MM.1S (cell line): ENCODE measurements at regions not wholly inside any gene's neighbourhood (a gene's known extent, or its start where the extent isn't known, plus 50 kb on each side); places are given as distances from the start of the nearest gene placed in this dataset.

Experiments used
- DNase-seq: peaks from one replicate; pipeline ENCODE4 v3.0.0-alpha.2; 2015
- H2AFZ ChIP-seq: fragments of 300-600 bp; sonication (generic); 2 replicates; pipeline ENCODE4 v1.6.0; 2016; ENCODE audit warnings: antibody characterized with exemption, low read length
- H3F3A ChIP-seq: fragments of 300-600 bp; sonication (generic); 2 replicates; pipeline ENCODE4 v1.6.1; 2016; ENCODE audit warnings: mild to moderate bottlenecking, antibody characterized with exemption, low read length, moderate library complexity, mixed read lengths; ENCODE audit not compliant: insufficient read depth
- H3K27ac ChIP-seq: fragments of 300-600 bp; sonication (generic); 2 replicates; pipeline ENCODE4 v1.5.1; 2016; ENCODE audit warnings: mild to moderate bottlenecking, low read length
- H3K27me3 ChIP-seq: fragments of 300-600 bp; sonication (generic); replicated peaks from 2 replicates; pipeline ENCODE4 v1.6.0; 2016; ENCODE audit warnings: low read length; ENCODE audit not compliant: insufficient read depth
- H3K36me3 ChIP-seq: fragments of 300-600 bp; sonication (generic); replicated peaks from 2 replicates; pipeline ENCODE4 v1.6.1; 2016; ENCODE audit warnings: mild to moderate bottlenecking, low read length, mixed read lengths; ENCODE audit not compliant: insufficient read depth
- H3K4me1 ChIP-seq: fragments of 300-600 bp; sonication (generic); 2 replicates; pipeline ENCODE4 v1.6.1; 2016; ENCODE audit warnings: low read length, mixed read lengths
- H3K4me2 ChIP-seq: fragments of 300-600 bp; sonication (generic); 2 replicates; pipeline ENCODE4 v1.6.0; 2016; ENCODE audit warnings: low read depth, low read length
- H3K4me3 ChIP-seq: fragments of 300-600 bp; sonication (generic); 2 replicates; pipeline ENCODE4 v1.5.1; 2016; ENCODE audit warnings: low read length, mixed read lengths
- H3K79me2 ChIP-seq: fragments of 300-600 bp; sonication (generic); 2 replicates; pipeline ENCODE4 v1.6.1; 2016; ENCODE audit warnings: mixed run types, low read length, mixed read lengths
- H3K9ac ChIP-seq: fragments of 300-600 bp; sonication (generic); 2 replicates; pipeline ENCODE4 v1.6.1; 2016; ENCODE audit warnings: low read length, mixed read lengths
- H3K9me2 ChIP-seq: fragments of 300-600 bp; sonication (generic); replicated peaks from 2 replicates; pipeline ENCODE4 v1.6.1; 2016; ENCODE audit warnings: mild to moderate bottlenecking, low read length, mixed read lengths; ENCODE audit not compliant: insufficient read depth
- H3K9me3 ChIP-seq: fragments of 300-600 bp; sonication (generic); replicated peaks from 2 replicates; pipeline ENCODE4 v1.6.1; 2016; ENCODE audit warnings: mild to moderate bottlenecking, low read length, mixed read lengths; ENCODE audit not compliant: insufficient read depth
- H4K20me1 ChIP-seq: fragments of 300-600 bp; sonication (generic); 2 replicates; pipeline ENCODE4 v1.6.1; 2016; ENCODE audit warnings: mild to moderate bottlenecking, low read length, moderate library complexity, mixed read lengths; ENCODE audit not compliant: insufficient read depth
- CTCF ChIP-seq: fragments of 300-600 bp; sonication (generic); IDR thresholded peaks from 2 replicates; pipeline ENCODE4 v1.5.1; 2016; ENCODE audit warnings: antibody characterized with exemption, low read length, mixed read lengths
- EZH2 ChIP-seq: fragments of 300-600 bp; sonication (generic); optimal IDR thresholded peaks from 2 replicates; pipeline ENCODE3; 2017; ENCODE audit warnings: low read depth, mild to moderate bottlenecking, antibody characterized with exemption, low read length, mixed read lengths
- EZH2phosphoT487 ChIP-seq: fragments of 300-600 bp; sonication (generic); IDR thresholded peaks from 2 replicates; pipeline ENCODE4 v1.6.1; 2018; ENCODE audit warnings: antibody characterized with exemption, low read length

GRCh38 chr11:86177302-86177701 is 67.3 kb upstream of the EED start:
- DNase-seq, result peak; percentile 25
- Histone ChIP-seq H3K4me2 (no peak overlapping the region), H3K27me3 (no peaks in the 10 kb centered on the region), H3K36me3 (no peaks in the 10 kb centered on the region), H3K4me1 (peaks cover 2% of the 10 kb centered on the region; the same call in 1 of the 2 replicates), H3F3A (peaks cover under 1% of the 10 kb centered on the region), H3K9ac (no peak overlapping the region), H3K79me2 (no peaks in the 10 kb centered on the region), H3K9me2 (no peaks in the 10 kb centered on the region), H3K9me3 (no peaks in the 10 kb centered on the region), H3K27ac (no peak overlapping the region), H2AFZ (no peak overlapping the region), H4K20me1 (no peaks in the 10 kb centered on the region), H3K4me3 (no peak overlapping the region)
- TF ChIP-seq EZH2phosphoT487, result no peak
- TF ChIP-seq CTCF, result no peak

- H3K4me2 ChIP-seq, result no peak overlapping the region
- H3K4me1 ChIP-seq, result no peaks in the 10 kb centered on the region
- H4K20me1 ChIP-seq, result no peaks in the 10 kb centered on the region
- H3K36me3 ChIP-seq, result no peaks in the 10 kb centered on the region
- no peak for DNase-seq
- no peak overlapping the region for H3K9ac ChIP-seq
- no peaks in the 10 kb centered on the region for H3K9me2 ChIP-seq
- H3K9me3 ChIP-seq, result no peaks in the 10 kb centered on the region
- no peaks in the 10 kb centered on the region for H3K79me2 ChIP-seq
- no peak overlapping the region for H3K4me3 ChIP-seq
- H3K27me3 ChIP-seq, result no peaks in the 10 kb centered on the region
- no peak overlapping the region for H3K27ac ChIP-seq
- TF ChIP-seq EZH2 (no peak), CTCF (no peak), EZH2phosphoT487 (no peak)
- no peaks in the 10 kb centered on the region; the same call in 1 of the 2 replicates for H3F3A ChIP-seq
- no peak overlapping the region for H2AFZ ChIP-seq
Observed at GRCh38 chr11:86176165-86176884, 68.2 kb upstream of the EED start.

- no peak for TF ChIP-seq EZH2
- TF ChIP-seq EZH2phosphoT487, result no peak
- no peaks in the 10 kb centered on the region; the same call in 1 of the 2 replicates for H3F3A ChIP-seq
- H3K79me2 ChIP-seq, result no peaks in the 10 kb centered on the region
- no peak overlapping the region for H2AFZ ChIP-seq
- DNase-seq, result no peak
- H3K36me3 ChIP-seq, result no peaks in the 10 kb centered on the region
- H3K9ac ChIP-seq, result no peak overlapping the region
- H3K4me2 ChIP-seq, result no peak overlapping the region
- H3K9me3 ChIP-seq, result no peaks in the 10 kb centered on the region
- no peaks in the 10 kb centered on the region for H3K4me1 ChIP-seq
- no peaks in the 10 kb centered on the region for H4K20me1 ChIP-seq
- H3K9me2 ChIP-seq, result no peaks in the 10 kb centered on the region
- H3K27me3 ChIP-seq, result no peaks in the 10 kb centered on the region
- H3K4me3 ChIP-seq, result no peak overlapping the region
- no peak overlapping the region for H3K27ac ChIP-seq
Observed at GRCh38 chr11:86175626-86176025, 68.9 kb upstream of the EED start.

- H3K4me3 ChIP-seq, result no peak overlapping the region
- no peaks in the 10 kb centered on the region for H3K9me2 ChIP-seq
- no peaks in the 10 kb centered on the region for H3K79me2 ChIP-seq
- TF ChIP-seq EZH2phosphoT487 (no peak), CTCF (no peak), EZH2 (no peak)
- H3K9ac ChIP-seq, result no peak overlapping the region
- H3K27me3 ChIP-seq, result no peaks in the 10 kb centered on the region
- H3K4me1 ChIP-seq, result no peaks in the 10 kb centered on the region
- H3K9me3 ChIP-seq, result no peaks in the 10 kb centered on the region
- DNase-seq, result no peak
- no peaks in the 10 kb centered on the region for H3K36me3 ChIP-seq
- H4K20me1 ChIP-seq, result no peaks in the 10 kb centered on the region
- no peaks in the 10 kb centered on the region; the same call in 1 of the 2 replicates for H3F3A ChIP-seq
- H3K27ac ChIP-seq, result no peak overlapping the region
- H2AFZ ChIP-seq, result no peak overlapping the region
- H3K4me2 ChIP-seq, result no peak overlapping the region
Observed at GRCh38 chr11:86175191-86175590, 69.4 kb upstream of the EED start.
